ENCODE measurements at regions not wholly inside any gene's neighbourhood (a gene's known extent, or its start where the extent isn't known, plus 50 kb on each side); places are given as distances from the start of the nearest gene placed in this dataset.

- Histone ChIP-seq H3K27me3 (replicated peaks; ENCODE audit: control insufficient read depth, insufficient read depth, low read length) (no peaks in the 10 kb centered on the region), H3K36me3 (ENCODE audit: control insufficient read depth, insufficient read depth, low read length) (no peaks in the 10 kb centered on the region), H3K4me3 (replicated peaks; ENCODE audit: low read depth, low read length) (no peak overlapping the region)
- TF ChIP-seq, protein P1, sequence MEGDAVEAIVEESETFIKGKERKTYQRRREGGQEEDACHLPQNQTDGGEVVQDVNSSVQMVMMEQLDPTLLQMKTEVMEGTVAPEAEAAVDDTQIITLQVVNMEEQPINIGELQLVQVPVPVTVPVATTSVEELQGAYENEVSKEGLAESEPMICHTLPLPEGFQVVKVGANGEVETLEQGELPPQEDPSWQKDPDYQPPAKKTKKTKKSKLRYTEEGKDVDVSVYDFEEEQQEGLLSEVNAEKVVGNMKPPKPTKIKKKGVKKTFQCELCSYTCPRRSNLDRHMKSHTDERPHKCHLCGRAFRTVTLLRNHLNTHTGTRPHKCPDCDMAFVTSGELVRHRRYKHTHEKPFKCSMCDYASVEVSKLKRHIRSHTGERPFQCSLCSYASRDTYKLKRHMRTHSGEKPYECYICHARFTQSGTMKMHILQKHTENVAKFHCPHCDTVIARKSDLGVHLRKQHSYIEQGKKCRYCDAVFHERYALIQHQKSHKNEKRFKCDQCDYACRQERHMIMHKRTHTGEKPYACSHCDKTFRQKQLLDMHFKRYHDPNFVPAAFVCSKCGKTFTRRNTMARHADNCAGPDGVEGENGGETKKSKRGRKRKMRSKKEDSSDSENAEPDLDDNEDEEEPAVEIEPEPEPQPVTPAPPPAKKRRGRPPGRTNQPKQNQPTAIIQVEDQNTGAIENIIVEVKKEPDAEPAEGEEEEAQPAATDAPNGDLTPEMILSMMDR (IDR thresholded peaks at IDR 0.05; ENCODE audit: insufficient read depth, low read length, poor library complexity, severe bottlenecking) = no peak
- DNase-seq (ENCODE audit: extremely low read depth, insufficient read length) = no peak
These were observed 588.3 kb upstream of the LMCD1 start for GRCh38 chr3:7913283-7913682.

DNA sequence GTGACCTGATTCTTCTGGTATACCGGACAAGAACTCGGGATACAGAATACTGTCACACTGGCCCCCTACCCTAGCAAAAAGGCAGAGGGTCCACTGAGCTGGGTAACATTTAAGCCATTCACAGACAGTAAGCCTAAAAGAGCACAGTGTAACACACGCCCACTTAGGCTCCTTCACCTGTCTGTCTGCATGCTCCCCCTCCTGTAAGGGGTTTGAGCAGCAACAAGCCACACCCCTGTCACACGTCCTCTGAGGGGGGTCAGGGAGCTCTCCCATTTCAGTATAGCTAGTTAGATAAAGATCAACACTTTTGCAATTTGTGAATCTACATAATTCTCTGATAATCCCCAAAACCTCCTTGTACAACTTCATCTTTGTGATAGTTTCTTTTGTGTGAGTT, 586.3 kb upstream of the LMCD1 start:
- no peaks in the 10 kb centered on the region for H3K36me3 ChIP-seq (ENCODE audit: control insufficient read depth, insufficient read depth, low read length)
- no peaks in the 10 kb centered on the region for H3K27me3 ChIP-seq (replicated peaks; ENCODE audit: control insufficient read depth, insufficient read depth, low read length)
- TF ChIP-seq, protein P1 (IDR thresholded peaks at IDR 0.05; ENCODE audit: insufficient read depth, low read length, poor library complexity, severe bottlenecking) = no peak
- no peak overlapping the region for H3K4me3 ChIP-seq (replicated peaks; ENCODE audit: low read depth, low read length)
- no peak for DNase-seq (ENCODE audit: extremely low read depth, insufficient read length)

GRCh38 chr3:7917443-7918151, 584.0 kb upstream of the LMCD1 start:
- H3K27me3 ChIP-seq (replicated peaks; ENCODE audit: control insufficient read depth, insufficient read depth, low read length) = no peaks in the 10 kb centered on the region
- no peaks in the 10 kb centered on the region for H3K36me3 ChIP-seq (ENCODE audit: control insufficient read depth, insufficient read depth, low read length)
- DNase-seq (ENCODE audit: extremely low read depth, insufficient read length) = no peak
- no peak overlapping the region for H3K4me3 ChIP-seq (replicated peaks; ENCODE audit: low read depth, low read length)
- TF ChIP-seq, protein P1 (IDR thresholded peaks at IDR 0.05; ENCODE audit: insufficient read depth, low read length, poor library complexity, severe bottlenecking) = no peak

- Histone ChIP-seq H3K27me3 (replicated peaks; ENCODE audit: control insufficient read depth, insufficient read depth, low read length) (no peaks in the 10 kb centered on the region), H3K36me3 (ENCODE audit: control insufficient read depth, insufficient read depth, low read length) (no peaks in the 10 kb centered on the region), H3K4me3 (replicated peaks; ENCODE audit: low read depth, low read length) (no peak overlapping the region)
- no peak for DNase-seq (ENCODE audit: extremely low read depth, insufficient read length)
- TF ChIP-seq, protein P1 (IDR thresholded peaks at IDR 0.05; ENCODE audit: insufficient read depth, low read length, poor library complexity, severe bottlenecking) = no peak
These were observed 581.4 kb upstream of the LMCD1 start for GRCh38 chr3:7920211-7920610.

- H3K4me3 ChIP-seq (replicated peaks; ENCODE audit: low read depth, low read length) = no peak overlapping the region
- TF ChIP-seq, protein P1 (IDR thresholded peaks at IDR 0.05; ENCODE audit: insufficient read depth, low read length, poor library complexity, severe bottlenecking) = no peak
- no peaks in the 10 kb centered on the region for H3K36me3 ChIP-seq (ENCODE audit: control insufficient read depth, insufficient read depth, low read length)
- H3K27me3 ChIP-seq (replicated peaks; ENCODE audit: control insufficient read depth, insufficient read depth, low read length) = no peaks in the 10 kb centered on the region
- DNase-seq (ENCODE audit: extremely low read depth, insufficient read length) = no peak
These were observed 577.4 kb upstream of the LMCD1 start for GRCh38 chr3:7924228-7924627.

GRCh38 chr3:7927015-7927414, 574.6 kb upstream of the LMCD1 start:
- Histone ChIP-seq H3K4me3 (replicated peaks; ENCODE audit: low read depth, low read length) (no peak overlapping the region), H3K36me3 (ENCODE audit: control insufficient read depth, insufficient read depth, low read length) (no peaks in the 10 kb centered on the region), H3K27me3 (replicated peaks; ENCODE audit: control insufficient read depth, insufficient read depth, low read length) (no peaks in the 10 kb centered on the region)
- TF ChIP-seq, protein P1 (IDR thresholded peaks at IDR 0.05; ENCODE audit: insufficient read depth, low read length, poor library complexity, severe bottlenecking) = no peak
- no peak for DNase-seq (ENCODE audit: extremely low read depth, insufficient read length)
